OCI-LY7 (cell line): ENCODE measurements at regions not wholly inside any gene's neighbourhood (a gene's known extent, or its start where the extent isn't known, plus 50 kb on each side); places are given as distances from the start of the nearest gene placed in this dataset.

ENCODE experiments used
- EZH2phosphoT487 ChIP-seq: fragments of 200-600 bp; sonication (generic); IDR thresholded peaks from 2 replicates; pipeline ENCODE4 v1.6.1; 2018; ENCODE audit warnings: low read depth, borderline replicate concordance, mild to moderate bottlenecking, mixed run types, antibody characterized with exemption, low read length, moderate library complexity, mixed read lengths
- TF ChIP-seq, protein P1 (sequence below): fragments of 200-600 bp; sonication (generic); conservative IDR thresholded peaks from 2 replicates; pipeline ENCODE4 v1.5.1; 2014; ENCODE audit warnings: mild to moderate bottlenecking, antibody characterized with exemption, low read length, moderate library complexity, mixed read lengths

DNA sequence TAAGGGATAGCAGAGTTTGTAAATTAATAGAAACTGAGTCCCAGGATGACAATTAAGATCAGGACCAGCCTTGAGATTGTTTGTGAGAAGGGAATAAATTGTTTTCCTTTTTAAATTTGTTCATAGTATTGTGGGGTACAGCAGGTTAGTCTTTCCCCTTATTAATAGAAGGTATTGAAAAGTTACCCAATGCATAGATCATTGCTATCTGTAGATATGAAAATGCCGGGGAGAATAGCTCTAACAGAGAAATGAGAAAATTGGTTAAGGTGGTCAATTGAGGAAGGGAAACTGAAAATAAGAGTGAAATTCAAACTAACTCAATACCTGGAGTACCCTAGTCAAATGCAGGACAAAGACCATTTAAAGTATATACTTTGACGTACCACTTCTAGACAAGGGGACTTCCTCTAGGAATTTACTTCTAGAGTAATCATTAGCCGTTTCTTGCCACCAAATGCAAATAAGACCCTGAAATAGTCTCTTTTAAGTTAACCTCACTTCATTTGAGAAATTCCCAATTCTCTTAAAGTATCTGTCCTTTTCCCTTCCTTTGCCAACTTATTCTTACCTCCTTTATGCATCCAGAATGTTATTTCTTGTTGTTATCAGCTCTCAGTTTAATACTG, 1224.4 kb upstream of the LRRTM1 start:
- no peak for TF ChIP-seq EZH2phosphoT487
- TF ChIP-seq, protein P1, sequence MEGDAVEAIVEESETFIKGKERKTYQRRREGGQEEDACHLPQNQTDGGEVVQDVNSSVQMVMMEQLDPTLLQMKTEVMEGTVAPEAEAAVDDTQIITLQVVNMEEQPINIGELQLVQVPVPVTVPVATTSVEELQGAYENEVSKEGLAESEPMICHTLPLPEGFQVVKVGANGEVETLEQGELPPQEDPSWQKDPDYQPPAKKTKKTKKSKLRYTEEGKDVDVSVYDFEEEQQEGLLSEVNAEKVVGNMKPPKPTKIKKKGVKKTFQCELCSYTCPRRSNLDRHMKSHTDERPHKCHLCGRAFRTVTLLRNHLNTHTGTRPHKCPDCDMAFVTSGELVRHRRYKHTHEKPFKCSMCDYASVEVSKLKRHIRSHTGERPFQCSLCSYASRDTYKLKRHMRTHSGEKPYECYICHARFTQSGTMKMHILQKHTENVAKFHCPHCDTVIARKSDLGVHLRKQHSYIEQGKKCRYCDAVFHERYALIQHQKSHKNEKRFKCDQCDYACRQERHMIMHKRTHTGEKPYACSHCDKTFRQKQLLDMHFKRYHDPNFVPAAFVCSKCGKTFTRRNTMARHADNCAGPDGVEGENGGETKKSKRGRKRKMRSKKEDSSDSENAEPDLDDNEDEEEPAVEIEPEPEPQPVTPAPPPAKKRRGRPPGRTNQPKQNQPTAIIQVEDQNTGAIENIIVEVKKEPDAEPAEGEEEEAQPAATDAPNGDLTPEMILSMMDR, result no peak
